ENCODE measurements at regions not wholly inside any gene's neighbourhood (a gene's known extent, or its start where the extent isn't known, plus 50 kb on each side); places are given as distances from the start of the nearest gene placed in this dataset.

GRCh38 chr3:186459108-186459467 is 85.1 kb downstream of the CRYGS start:
- WGBS (ENCODE audit: insufficient coverage, low coverage, low lambda C conversion rate, missing lambda C conversion rate): 65% methylated on average over 2 of the region's 2 CpGs
- Histone ChIP-seq H3K27ac (no peak overlapping the region), H3K27me3 (no peaks in the 10 kb centered on the region), H3K4me3 (no peak overlapping the region), H3K36me3 (no peaks in the 10 kb centered on the region), H3K4me1 (no peaks in the 10 kb centered on the region), H3K9me3 (no peaks in the 10 kb centered on the region)
- TF ChIP-seq POLR2A (IDR thresholded peaks at IDR 0.05): no peak
- no peak for TF ChIP-seq CTCF (IDR thresholded peaks at IDR 0.05)
- intact Hi-C loops (cut with DNase I): no loop called here
- DNase-seq: no peak
- ATAC-seq: no peak

- Histone ChIP-seq H3K4me1 (no peaks in the 10 kb centered on the region), H3K9me3 (no peaks in the 10 kb centered on the region), H3K27me3 (no peaks in the 10 kb centered on the region), H3K27ac (no peak overlapping the region), H3K4me3 (no peak overlapping the region), H3K36me3 (no peaks in the 10 kb centered on the region)
- TF ChIP-seq CTCF (IDR thresholded peaks at IDR 0.05) (no peak), POLR2A (IDR thresholded peaks at IDR 0.05) (no peak)
- ATAC-seq (no peak), DNase-seq (no peak)
- intact Hi-C loops (cut with DNase I): no loop called here
- WGBS (ENCODE audit: insufficient coverage, low coverage, low lambda C conversion rate, missing lambda C conversion rate): 56% methylated on average over 5 of the region's 6 CpGs
Observed at GRCh38 chr3:186458306-186459107, 85.7 kb downstream of the CRYGS start.

GRCh38 chr3:186457236-186457635 is 86.9 kb downstream of the CRYGS start:
- no peaks in the 10 kb centered on the region for H3K27me3 ChIP-seq
- no peak for DNase-seq
- no peak overlapping the region for H3K4me3 ChIP-seq
- H3K27ac ChIP-seq: no peak overlapping the region
- 64% methylated on average over 5 of the region's 5 CpGs for WGBS (ENCODE audit: insufficient coverage, low coverage, low lambda C conversion rate, missing lambda C conversion rate)
- H3K9me3 ChIP-seq: no peaks in the 10 kb centered on the region
- H3K4me1 ChIP-seq: no peaks in the 10 kb centered on the region
- H3K36me3 ChIP-seq: no peaks in the 10 kb centered on the region
- ATAC-seq: no peak
- intact Hi-C loops (cut with DNase I): no loop called here
- TF ChIP-seq CTCF (IDR thresholded peaks at IDR 0.05) (no peak), POLR2A (IDR thresholded peaks at IDR 0.05) (no peak)

- WGBS (ENCODE audit: insufficient coverage, low coverage, low lambda C conversion rate, missing lambda C conversion rate): 74% methylated on average over 7 of the region's 10 CpGs
- DNase-seq (no peak), ATAC-seq (no peak)
- Histone ChIP-seq H3K27me3 (no peaks in the 10 kb centered on the region), H3K4me3 (no peak overlapping the region), H3K4me1 (no peaks in the 10 kb centered on the region), H3K27ac (no peak overlapping the region), H3K36me3 (no peaks in the 10 kb centered on the region), H3K9me3 (no peaks in the 10 kb centered on the region)
- intact Hi-C loops (cut with DNase I): no loop called here
- no peak for TF ChIP-seq POLR2A (IDR thresholded peaks at IDR 0.05)
- no peak for TF ChIP-seq CTCF (IDR thresholded peaks at IDR 0.05)
Observed at GRCh38 chr3:186456731-186457191, 87.4 kb downstream of the CRYGS start.
